ENCODE measurements at regions not wholly inside any gene's neighbourhood (a gene's known extent, or its start where the extent isn't known, plus 50 kb on each side); places are given as distances from the start of the nearest gene placed in this dataset.

GRCh38 chr11:104736502-104736901 is 161.8 kb downstream of the CASP12 start:
- no peak for TF ChIP-seq ZNF837 (tag by site-specific recombination; IDR thresholded peaks at IDR 0.05)
- TF ChIP-seq, protein P1, sequence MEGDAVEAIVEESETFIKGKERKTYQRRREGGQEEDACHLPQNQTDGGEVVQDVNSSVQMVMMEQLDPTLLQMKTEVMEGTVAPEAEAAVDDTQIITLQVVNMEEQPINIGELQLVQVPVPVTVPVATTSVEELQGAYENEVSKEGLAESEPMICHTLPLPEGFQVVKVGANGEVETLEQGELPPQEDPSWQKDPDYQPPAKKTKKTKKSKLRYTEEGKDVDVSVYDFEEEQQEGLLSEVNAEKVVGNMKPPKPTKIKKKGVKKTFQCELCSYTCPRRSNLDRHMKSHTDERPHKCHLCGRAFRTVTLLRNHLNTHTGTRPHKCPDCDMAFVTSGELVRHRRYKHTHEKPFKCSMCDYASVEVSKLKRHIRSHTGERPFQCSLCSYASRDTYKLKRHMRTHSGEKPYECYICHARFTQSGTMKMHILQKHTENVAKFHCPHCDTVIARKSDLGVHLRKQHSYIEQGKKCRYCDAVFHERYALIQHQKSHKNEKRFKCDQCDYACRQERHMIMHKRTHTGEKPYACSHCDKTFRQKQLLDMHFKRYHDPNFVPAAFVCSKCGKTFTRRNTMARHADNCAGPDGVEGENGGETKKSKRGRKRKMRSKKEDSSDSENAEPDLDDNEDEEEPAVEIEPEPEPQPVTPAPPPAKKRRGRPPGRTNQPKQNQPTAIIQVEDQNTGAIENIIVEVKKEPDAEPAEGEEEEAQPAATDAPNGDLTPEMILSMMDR (tag by site-specific recombination; IDR thresholded peaks at IDR 0.05): no peak
- no peak for TF ChIP-seq PRDM1 (tag by site-specific recombination; IDR thresholded peaks at IDR 0.05)
- no peak for TF ChIP-seq ZNF121 (tag by site-specific recombination; IDR thresholded peaks at IDR 0.05)
- no peak for TF ChIP-seq ZNF10 (tag by site-specific recombination; IDR thresholded peaks at IDR 0.05)
- TF ChIP-seq, protein P2, sequence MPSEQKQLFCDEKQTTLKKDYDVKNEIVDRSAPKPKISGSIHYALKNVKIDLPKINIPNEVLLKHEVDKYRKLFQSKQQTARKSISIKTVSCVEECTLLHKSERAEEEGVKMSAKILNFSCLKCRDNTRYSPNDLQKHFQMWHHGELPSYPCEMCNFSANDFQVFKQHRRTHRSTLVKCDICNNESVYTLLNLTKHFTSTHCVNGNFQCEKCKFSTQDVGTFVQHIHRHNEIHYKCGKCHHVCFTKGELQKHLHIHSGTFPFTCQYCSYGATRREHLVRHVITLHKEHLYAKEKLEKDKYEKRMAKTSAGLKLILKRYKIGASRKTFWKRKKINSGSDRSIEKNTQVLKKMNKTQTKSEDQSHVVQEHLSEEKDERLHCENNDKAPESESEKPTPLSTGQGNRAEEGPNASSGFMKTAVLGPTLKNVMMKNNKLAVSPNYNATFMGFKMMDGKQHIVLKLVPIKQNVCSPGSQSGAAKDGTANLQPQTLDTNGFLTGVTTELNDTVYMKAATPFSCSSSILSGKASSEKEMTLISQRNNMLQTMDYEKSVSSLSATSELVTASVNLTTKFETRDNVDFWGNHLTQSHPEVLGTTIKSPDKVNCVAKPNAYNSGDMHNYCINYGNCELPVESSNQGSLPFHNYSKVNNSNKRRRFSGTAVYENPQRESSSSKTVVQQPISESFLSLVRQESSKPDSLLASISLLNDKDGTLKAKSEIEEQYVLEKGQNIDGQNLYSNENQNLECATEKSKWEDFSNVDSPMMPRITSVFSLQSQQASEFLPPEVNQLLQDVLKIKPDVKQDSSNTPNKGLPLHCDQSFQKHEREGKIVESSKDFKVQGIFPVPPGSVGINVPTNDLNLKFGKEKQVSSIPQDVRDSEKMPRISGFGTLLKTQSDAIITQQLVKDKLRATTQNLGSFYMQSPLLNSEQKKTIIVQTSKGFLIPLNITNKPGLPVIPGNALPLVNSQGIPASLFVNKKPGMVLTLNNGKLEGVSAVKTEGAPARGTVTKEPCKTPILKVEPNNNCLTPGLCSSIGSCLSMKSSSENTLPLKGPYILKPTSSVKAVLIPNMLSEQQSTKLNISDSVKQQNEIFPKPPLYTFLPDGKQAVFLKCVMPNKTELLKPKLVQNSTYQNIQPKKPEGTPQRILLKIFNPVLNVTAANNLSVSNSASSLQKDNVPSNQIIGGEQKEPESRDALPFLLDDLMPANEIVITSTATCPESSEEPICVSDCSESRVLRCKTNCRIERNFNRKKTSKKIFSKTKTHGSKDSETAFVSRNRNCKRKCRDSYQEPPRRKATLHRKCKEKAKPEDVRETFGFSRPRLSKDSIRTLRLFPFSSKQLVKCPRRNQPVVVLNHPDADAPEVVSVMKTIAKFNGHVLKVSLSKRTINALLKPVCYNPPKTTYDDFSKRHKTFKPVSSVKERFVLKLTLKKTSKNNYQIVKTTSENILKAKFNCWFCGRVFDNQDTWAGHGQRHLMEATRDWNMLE (tag by site-specific recombination; conservative IDR thresholded peaks at IDR 0.05; ENCODE audit: low read depth): no peak
- TF ChIP-seq, protein P3, sequence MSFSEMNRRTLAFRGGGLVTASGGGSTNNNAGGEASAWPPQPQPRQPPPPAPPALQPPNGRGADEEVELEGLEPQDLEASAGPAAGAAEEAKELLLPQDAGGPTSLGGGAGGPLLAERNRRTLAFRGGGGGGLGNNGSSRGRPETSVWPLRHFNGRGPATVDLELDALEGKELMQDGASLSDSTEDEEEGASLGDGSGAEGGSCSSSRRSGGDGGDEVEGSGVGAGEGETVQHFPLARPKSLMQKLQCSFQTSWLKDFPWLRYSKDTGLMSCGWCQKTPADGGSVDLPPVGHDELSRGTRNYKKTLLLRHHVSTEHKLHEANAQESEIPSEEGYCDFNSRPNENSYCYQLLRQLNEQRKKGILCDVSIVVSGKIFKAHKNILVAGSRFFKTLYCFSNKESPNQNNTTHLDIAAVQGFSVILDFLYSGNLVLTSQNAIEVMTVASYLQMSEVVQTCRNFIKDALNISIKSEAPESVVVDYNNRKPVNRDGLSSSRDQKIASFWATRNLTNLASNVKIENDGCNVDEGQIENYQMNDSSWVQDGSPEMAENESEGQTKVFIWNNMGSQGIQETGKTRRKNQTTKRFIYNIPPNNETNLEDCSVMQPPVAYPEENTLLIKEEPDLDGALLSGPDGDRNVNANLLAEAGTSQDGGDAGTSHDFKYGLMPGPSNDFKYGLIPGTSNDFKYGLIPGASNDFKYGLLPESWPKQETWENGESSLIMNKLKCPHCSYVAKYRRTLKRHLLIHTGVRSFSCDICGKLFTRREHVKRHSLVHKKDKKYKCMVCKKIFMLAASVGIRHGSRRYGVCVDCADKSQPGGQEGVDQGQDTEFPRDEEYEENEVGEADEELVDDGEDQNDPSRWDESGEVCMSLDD (tag by site-specific recombination; IDR thresholded peaks at IDR 0.05): no peak
- TF ChIP-seq ZNF416 (tag by site-specific recombination; IDR thresholded peaks at IDR 0.05): no peak
- TF ChIP-seq ZNF16 (tag by site-specific recombination; IDR thresholded peaks at IDR 0.05; ENCODE audit: low read depth): no peak
- no peak for TF ChIP-seq ZNF768 (tag by site-specific recombination; IDR thresholded peaks at IDR 0.05)
- no peak for TF ChIP-seq ZNF214 (tag by site-specific recombination; IDR thresholded peaks at IDR 0.05; ENCODE audit: borderline replicate concordance)
- TF ChIP-seq ZNF785 (tag by site-specific recombination; IDR thresholded peaks at IDR 0.05): no peak
- no peak for TF ChIP-seq ZNF169 (tag by site-specific recombination; IDR thresholded peaks at IDR 0.05)

Data from HEK293 (cell line).